Stimulated activated CD4-positive, alpha-beta T cell treated with anti-CD3 and anti-CD28 coated beads, Interleukin-15, amount 100 ng/mL, for 48 hours (primary cell): ENCODE measurements at regions not wholly inside any gene's neighbourhood (a gene's known extent, or its start where the extent isn't known, plus 50 kb on each side); places are given as distances from the start of the nearest gene placed in this dataset.
A peak's percentile ranks its signal among the peaks of the same experiment; 100 is the strongest.
"Not testable (repeated sequence)": the region's sequence is repeated elsewhere in the genome, so short reads cannot be mapped to it uniquely, and the experiment has no call there.

ENCODE experiments used
- DNase-seq, 2 donors: peaks; one replicate each; pipeline ENCODE4 v3.0.0-alpha.2; 2020; ENCODE audit warnings: low read depth in 2 of 2

GRCh38 chr5:152178350-152178699, 226.8 kb downstream of the NMUR2 start:
- DNase-seq: no peak

GRCh38 chr5:152177626-152178349, 227.3 kb downstream of the NMUR2 start:
- DNase-seq: no peak

GRCh38 chr5:152171888-152172287, 233.2 kb downstream of the NMUR2 start:
- no peak for DNase-seq

DNA sequence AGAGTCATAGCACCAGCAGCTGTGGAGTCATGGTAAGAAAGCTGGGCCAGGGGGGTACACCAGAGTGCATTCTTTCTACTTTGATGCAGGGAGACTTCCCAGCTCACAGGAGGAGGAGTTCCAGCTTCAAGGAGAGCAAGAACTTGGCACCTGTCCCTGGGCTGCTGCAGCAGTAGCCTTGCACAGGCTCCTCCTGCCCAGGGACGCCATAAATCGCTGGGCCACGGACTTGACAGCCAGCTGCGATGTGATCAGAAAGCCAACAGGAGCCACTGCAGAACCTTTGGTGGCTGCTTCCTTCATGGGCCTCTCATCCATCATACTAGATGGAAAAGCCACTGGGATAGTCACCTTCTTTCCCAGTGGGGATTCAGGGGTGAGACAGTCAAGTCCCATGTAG, 234.7 kb downstream of the NMUR2 start:
- no peak for DNase-seq

DNA sequence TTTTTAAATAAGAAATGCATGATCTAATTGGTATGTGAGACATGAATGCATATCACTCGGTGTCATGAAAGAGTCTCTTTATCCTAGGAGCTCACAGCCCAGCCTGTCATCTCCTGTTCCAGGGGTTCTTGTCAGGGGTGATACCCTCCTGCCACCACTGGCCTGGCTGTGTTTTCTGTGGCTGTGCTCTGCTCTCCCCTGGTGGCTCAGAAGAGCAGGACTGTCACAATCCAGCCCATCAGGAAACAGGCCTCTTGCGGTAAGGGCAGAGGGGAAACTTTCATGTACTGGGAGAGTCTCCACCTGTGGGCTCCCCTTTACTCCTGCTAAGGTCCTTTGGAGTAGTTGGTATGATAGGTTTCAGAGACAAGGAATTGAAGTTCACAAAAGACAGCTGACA, 240.2 kb upstream of the GLRA1 start:
- no peak for DNase-seq

- DNase-seq: not testable (repeated sequence)
Measured at GRCh38 chr5:152159894-152160293, 235.2 kb upstream of the GLRA1 start.

- DNase-seq: not testable (repeated sequence)
Measured at GRCh38 chr5:152154452-152154851, 229.8 kb upstream of the GLRA1 start.

DNA sequence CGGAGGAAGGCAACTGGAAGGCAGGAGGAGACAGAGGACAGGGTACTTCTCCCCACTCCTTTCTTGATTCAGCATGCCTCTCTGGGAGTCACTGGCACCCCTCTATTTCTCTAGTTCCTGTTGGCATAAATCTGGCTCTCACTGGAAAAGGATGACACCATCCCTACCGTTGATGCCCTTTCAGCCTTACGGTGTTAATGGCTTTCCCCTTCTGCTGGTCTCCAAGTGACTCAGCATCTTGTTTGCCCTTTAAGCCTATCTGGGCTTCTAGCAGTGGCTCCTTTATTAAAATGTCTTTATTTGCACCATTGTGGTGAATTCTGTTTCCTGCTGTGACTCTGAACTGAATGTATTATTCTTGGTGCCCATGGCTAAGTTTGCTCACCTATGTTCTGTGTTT, 227.3 kb upstream of the GLRA1 start:
- no peak for DNase-seq

GRCh38 chr5:152151113-152151512, 226.5 kb upstream of the GLRA1 start:
- DNase-seq: no peak

DNA sequence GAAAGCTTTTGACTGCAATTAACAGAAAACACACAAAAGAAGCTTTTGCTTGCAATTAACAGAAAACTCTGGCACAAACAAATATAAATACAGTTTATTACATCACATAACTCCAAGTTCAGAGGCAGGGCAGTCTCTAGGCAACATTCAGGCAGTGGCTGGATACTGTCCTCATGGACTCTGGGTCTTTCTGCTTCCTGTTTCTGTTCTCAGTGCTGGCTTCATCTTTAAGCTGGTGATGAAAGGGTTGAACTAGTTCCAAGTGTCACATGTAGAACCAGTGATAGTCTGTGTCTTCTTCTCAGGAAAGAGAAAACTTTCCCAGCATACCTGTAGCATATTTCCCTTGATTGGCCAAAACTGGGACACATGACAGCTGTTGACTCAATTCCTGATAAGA, 222.6 kb upstream of the GLRA1 start:
- no peak for DNase-seq

GRCh38 chr5:152146566-152146965, 221.9 kb upstream of the GLRA1 start:
- DNase-seq: no peak

- DNase-seq: no peak
Measured at GRCh38 chr5:152144556-152144955, 219.9 kb upstream of the GLRA1 start.

- no peak for DNase-seq
Measured at GRCh38 chr5:152144030-152144429, 219.4 kb upstream of the GLRA1 start.

DNA sequence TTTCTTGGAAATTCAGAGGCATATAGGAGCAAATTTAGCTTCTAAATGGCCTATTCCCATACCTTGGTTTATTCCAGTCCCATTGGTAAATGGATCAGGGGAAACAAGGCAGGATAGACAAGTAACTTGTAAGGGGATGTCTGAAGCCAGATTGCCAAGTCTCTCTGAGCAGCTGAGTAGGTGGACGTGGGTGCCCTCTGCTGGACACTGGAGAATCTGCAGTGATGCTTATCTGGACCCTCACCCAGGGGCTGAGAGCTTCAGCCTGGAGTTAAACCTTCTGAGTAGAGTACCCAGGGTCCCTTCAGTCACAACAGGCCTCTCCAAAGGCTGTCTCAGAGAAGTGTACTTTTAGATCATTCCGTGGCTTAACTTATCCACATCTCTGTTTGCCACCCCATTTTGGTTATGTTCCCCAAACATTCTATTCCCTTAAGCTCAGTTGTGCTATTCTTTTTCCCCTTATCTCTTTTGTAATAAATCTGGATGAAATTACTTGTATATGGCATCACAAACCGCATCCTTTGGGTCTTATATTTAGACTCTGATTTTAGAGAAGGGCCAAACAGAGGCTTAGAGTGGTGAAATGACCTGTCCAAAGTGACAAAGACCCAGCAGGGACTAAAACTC, 218.3 kb upstream of the GLRA1 start:
- peak; percentile 26 to 29 for DNase-seq

GRCh38 chr5:152140347-152140746, 215.7 kb upstream of the GLRA1 start:
- DNase-seq: no peak

DNA sequence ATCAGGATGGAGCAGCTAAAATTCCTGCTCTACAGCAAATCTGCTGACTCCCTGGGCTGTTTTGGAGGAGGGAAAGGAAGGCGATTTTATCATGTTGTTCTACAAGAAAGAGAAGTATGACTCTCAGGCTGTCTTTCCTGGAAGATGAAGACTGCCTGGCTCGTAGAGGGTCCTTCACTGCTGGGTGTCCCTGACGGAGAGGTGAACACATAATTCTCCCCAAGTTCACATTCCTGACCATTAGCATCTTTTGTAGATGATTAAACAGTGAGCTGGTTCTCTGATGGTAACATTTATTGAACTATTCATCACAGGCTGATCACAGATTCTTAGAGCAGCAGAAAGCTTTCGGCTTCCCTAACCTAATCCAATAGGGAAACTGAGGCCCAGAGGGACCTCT, 212.4 kb upstream of the GLRA1 start:
- DNase-seq: no peak

DNA sequence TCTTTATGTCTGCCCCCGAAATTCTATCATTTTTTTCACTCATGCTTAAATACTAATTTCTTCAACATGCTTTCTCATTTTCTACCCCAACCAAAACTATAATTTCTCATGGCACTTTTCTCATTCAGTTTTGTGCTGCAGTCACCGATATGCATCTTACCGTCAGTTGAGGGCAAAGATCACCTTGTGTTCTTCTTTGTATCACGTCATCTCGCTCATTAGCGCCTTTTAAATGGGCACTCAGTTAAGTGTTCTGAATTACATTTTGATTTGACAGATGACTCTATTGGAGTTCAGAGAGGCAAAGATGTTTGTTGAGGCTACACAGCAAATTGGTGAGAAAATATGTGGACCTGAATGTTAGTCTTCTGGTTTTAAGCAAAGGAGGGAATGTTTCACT, 211.7 kb upstream of the GLRA1 start:
- no peak for DNase-seq

DNA sequence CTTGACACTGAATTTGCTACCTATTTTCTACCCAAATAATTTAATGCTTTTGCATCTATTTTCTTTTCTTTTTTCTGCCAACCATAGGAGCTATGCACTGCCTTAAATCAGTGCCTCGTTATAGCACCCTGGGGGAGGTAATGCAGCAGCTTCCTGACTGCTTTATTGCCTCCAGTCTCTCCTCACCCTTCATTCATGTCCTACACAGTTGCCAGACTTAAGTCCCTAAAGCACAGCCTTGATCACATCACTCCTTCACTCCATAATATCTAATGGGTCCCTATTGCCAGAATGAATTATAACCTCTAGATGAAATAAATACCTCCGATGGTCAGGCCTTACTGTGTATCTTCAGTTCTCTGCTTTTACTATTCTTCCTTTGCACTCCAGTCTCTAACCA, 211.2 kb upstream of the GLRA1 start:
- no peak for DNase-seq

- no peak for DNase-seq
Measured at GRCh38 chr5:152125661-152126205, 201.1 kb upstream of the GLRA1 start.

DNA sequence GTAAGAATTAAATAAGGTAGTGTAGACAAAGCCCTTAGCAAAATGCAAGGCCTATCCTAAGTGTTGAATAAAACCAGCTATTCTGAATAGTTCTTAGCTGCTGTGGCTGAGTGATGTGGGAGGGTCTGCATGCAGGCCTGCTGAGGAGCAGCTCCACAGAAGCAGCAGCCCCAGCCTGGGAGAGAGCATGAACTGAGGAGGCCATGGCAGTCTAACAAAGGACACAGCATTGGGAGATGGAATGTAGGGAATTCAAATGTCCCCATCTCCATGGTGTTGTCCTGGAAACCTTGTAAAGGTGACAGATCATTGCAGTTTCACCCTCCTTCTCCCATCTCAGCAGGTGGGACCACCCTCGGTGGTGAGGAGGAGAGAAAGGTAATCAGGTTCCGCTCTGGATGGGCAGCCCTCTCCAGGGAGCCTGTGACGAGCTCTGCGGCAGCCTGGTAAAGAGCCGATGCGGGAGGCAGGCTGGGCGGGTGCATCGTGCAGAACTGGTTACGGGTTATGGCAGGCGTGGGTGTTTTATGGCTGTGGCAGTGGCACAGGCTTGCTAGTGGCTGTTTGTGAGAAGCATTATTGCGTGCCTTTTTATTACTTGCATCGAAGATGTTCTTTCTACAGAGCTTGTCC, 199.9 kb upstream of the GLRA1 start:
- no peak for DNase-seq

DNA sequence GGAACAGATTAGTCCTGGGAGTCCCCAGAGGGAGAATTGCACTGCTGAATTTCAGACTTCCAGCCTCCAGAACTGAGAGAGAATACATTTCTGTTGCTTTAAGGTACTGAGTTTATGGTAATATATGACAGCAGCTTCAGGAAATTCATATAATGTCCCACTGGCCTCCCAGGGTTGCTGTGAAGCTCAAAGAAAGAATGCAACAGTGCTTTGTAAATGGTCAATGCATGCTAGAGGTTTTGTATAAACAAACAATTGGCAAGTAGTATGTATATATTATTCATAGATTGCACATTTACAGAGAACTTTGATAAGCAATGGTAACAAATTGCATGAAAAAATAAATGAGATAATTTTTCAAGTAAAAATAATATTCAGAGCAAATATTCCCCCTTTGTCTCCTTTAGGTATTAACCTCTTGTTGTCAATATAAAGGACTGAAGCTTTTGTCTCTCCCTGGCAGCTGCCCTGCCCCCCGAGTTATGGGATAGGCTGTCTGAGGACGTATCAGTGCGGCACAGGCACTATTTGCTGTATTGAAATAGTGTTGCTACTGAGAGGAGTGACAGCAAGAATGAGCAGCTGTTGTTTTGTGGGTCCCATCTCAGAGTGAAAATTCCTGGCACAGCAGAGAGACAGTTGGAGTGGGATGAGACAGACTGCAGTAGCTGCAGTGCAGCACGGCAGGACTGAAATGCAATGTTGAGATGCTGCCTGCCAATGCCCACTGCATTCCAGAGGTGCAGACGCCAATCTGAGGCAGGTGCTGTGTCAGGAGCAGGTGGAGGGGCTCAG, 194.2 kb upstream of the GLRA1 start:
- no peak for DNase-seq

- no peak for DNase-seq
Measured at GRCh38 chr5:152116934-152117333, 192.3 kb upstream of the GLRA1 start.
